NCI-H187 (cell line): ENCODE measurements at regions not wholly inside any gene's neighbourhood (a gene's known extent, or its start where the extent isn't known, plus 50 kb on each side); places are given as distances from the start of the nearest gene placed in this dataset.
"Not testable (repeated sequence)": the region's sequence is repeated elsewhere in the genome, so short reads cannot be mapped to it uniquely, and the experiment has no call there.

Experiments used
- DNase-seq, 2 experiments: peaks; one replicate each; lab custom pipeline; 2025; lab: John Stamatoyannopoulos, UW

DNA sequence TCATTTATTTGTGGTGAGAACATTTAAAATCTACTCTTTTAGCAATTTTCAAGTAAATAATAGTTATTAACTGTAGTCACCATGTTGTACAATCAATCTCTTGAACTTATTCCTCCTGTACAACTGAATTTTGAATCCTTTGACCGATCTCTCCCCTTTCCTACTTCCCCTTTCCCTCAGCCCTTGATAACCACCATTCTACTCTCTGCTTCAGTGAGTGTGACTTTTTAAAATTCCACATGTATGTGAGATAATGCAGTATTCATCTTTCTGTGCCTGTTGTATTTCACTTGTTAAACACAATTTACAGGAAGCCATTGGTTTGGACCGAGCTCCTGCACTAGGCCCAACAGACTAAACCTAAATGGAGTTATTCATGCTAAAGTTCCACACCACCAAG lies 458.9 kb upstream of the PDE3A start:
- no peak for DNase-seq

DNA sequence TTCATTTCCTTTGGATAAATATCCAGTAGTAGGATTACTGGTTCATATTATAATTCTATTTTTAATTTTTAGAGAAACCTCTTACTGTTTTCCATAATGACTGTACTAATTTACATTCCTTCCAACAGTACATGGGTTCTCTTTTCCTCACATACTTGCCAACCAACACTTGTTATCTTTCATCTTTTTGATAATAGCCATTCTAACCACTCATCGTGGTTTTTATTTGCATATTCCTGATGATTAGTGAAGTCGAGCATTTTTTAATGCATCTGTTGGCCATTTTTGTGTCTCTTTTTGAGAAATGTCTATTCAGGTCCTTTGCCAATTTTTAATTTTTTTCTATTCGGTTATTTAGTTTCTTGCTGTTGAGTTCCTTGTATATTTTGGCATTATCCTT lies 457.7 kb upstream of the PDE3A start:
- no peak for DNase-seq

GRCh38 chr12:19912991-19913390 lies 455.3 kb upstream of the PDE3A start:
- DNase-seq, result no peak

DNA sequence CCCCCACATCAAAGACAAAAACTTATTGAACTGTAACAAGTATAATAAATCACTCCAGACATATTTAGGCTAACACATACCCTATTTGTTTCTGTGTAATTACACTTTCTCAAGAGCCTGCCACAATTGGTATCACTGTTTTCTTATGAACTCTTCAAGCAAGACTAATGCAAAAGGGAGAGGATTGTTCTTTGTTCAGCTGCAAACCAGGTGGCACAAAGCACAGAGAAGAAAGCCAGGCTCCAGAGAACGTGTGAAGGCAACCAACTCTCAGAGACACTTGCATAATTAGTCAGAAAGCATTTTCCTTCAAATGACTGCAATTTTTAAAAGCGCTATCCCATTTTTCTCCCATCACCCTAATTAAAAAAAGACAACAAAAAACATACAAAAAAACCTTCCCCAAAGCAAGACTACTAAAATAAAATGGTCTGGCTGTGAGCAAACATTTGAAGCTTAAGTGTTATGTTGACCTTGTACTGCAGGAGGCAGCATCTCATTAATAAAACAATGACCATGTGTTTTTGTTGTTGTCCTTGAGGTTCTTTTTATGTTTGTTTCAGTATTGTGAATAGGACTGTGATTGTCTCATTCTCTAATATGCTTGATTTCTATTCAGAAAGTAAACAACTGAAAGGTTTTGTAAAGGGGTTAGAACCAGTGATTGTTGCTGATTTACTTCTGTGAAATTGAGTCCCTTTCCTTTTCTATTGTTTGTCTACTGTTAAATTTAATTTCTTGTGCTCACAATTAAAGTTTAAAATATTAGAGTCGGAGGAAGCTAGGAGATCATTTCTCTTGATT lies 452.7 kb upstream of the PDE3A start:
- DNase-seq, result peak; percentile 32 to 64

DNA sequence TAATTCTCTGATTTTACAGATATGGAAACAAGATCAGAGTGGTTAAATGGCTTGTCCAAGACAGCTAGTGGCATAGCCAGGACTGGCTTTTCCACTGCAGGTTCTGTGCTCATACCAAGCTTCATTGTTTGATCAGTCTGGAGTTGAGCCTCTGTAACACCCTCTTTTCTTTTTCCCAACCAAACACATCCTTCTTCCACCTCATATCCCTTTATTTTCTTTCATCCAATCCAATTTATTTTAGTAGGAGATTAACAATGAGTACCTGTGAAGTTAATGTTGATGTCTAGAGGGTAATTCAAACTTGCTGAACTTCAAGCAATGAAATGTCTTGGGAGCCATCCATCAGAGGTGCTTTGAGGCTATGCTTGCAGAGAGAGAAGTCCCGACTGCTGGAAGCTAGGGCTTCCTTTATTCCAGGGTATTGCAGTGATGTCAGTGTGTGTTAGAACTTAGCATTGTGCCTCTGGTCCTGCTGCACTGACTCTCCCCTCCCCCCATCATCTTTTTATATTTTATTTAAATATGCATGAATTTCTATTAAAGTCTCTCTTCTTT lies 452.1 kb upstream of the PDE3A start:
- no peak for DNase-seq

DNA sequence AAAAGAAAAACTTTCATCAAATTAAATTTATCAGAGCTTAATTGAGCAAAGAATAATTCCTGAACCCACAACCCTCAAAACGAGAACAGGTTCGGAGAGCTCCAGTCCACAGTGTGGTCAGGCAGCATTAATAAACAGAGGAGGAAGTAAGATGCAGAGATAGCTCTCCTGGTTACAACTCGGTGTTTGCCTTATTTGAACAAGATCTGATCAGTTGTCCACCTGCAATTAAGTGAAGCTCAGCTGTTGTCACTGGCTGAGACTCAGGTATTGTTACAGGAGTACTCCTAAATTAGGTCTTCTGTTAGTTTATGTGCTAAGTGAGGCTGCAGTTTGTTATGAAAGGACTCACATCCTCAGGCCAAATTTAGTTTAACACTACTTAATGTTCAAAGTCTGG lies 451.4 kb upstream of the PDE3A start:
- DNase-seq, result no peak

- DNase-seq, result not testable (repeated sequence)
These were observed 446.6 kb upstream of the PDE3A start for GRCh38 chr12:19921716-19922115.

DNA sequence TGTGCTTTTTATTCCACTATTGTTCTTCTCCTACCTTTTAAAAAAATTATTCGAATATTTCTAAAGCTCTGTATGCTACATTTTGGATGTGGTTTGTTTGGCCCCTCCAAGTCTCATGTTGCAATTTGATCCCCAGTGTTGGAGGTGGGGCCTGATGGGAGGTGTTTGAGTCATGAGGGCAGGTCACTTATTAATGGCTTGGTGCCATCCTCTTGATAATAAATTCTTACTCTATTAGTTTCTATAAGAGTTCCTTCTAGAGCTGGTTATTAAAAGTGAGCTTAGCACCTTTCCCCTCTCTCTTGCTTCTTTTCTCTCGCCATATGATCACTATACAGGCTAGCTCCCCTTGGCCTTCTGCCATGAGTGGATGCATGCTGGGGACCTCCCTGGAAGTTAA lies 445.6 kb upstream of the PDE3A start:
- no peak for DNase-seq

DNA sequence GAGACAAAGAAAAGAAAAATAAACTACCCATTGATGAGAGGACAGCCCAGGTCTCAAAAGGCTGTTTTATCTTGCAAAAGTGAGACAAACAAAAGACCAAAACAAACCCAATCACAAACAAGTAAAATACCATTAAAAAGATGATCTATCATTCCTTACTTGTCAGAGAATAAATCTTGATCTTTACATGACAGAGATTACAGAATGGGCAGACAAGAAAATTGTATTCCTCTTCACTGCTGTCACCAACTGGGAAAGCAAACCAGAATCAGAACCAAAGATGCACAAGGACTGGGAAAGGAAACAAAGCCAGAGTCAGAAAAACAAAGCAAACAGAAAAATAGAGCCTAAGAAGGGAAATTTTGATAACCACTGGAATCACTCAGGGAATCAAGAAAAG lies 444.0 kb upstream of the PDE3A start:
- no peak for DNase-seq

GRCh38 chr12:19925841-19926240 lies 442.5 kb upstream of the PDE3A start:
- no peak for DNase-seq

DNA sequence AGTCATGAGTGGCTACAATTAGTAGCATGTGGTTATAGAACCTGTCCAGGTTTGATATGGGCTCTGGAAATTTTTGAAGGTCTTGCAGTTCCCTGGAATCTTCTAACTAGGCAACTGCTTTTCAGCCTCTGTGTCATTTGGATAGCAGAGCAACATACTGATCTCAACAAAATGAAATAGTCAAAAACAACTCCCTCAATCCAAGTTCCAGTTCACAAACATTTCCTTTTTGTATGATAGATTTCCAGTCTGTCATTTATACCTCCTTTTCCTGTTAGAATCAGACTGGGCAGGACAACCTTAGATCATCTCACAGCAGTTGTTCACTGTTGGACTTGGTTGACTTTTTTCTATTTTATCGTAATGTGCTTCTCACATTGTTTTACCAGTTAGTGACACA lies 442.1 kb upstream of the PDE3A start:
- no peak for DNase-seq

DNA sequence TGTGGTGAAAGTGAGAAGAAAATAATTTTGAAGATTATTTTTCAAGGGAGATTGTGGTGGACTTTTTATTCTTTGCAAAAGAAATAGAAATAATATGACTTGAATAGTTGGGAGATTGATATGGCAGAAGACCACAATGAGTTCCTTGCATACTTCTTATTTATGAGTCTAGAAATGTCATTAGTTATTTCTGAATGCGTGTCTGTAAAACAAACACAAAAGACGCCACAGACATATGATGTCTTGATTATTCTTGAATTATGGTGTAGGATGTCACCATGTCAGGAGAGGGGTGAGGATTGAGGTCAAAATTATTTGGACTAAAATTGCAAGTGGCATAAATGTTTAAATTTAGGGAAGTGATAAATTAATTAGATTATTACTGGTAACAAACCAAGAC lies 440.7 kb upstream of the PDE3A start:
- DNase-seq, result no peak

GRCh38 chr12:19932413-19932812 lies 435.9 kb upstream of the PDE3A start:
- DNase-seq, result no peak

GRCh38 chr12:19933924-19934323 lies 434.4 kb upstream of the PDE3A start:
- no peak for DNase-seq

DNA sequence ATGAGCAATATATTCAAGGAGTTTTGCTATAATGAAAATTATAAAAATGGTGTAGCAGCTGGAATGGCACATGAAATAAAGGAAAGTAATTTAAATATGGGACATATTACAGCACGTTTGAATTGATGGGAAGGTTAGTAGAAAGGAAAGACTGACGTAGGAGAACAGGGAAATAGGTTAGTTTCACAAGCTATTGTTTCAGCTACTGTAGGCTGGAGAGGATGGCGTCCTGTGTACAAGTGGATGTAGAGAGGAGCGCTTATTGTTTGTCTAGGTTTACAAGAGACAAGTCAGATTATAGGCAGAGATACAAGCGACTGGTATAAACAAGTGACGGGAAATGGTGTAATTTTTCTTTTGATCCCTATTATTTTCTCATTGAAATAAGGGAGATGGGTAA lies 431.2 kb upstream of the PDE3A start:
- DNase-seq, result no peak

GRCh38 chr12:19938031-19938430 lies 430.3 kb upstream of the PDE3A start:
- DNase-seq, result no peak

- DNase-seq, result no peak
These were observed 429.8 kb upstream of the PDE3A start for GRCh38 chr12:19938491-19938890.

GRCh38 chr12:19940267-19940666 lies 428.1 kb upstream of the PDE3A start:
- DNase-seq, result no peak

DNA sequence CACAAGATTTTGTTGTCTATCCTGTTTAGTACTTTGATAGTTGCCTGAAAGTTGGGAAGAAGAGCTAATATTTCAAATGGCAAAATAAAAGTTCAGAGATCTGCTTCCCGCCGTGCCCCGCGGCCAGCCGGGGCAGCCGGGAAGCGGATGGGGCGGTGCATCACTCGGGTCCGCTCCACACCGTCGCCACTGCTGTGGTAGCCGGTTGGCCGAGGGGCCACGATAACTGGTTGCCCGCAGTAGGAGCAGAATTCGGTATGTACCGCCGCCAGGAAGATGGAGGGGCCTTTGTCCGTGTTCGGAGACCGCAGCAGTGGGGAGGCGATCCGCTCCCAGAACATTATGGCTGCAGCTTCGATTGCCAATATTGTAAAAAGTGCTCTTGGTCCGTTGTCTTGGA lies 427.2 kb upstream of the PDE3A start:
- DNase-seq, result no peak

- DNase-seq, result no peak
These were observed 422.5 kb upstream of the PDE3A start for GRCh38 chr12:19945559-19946435.

- DNase-seq, result no peak
These were observed 421.8 kb upstream of the PDE3A start for GRCh38 chr12:19946550-19946949.

DNA sequence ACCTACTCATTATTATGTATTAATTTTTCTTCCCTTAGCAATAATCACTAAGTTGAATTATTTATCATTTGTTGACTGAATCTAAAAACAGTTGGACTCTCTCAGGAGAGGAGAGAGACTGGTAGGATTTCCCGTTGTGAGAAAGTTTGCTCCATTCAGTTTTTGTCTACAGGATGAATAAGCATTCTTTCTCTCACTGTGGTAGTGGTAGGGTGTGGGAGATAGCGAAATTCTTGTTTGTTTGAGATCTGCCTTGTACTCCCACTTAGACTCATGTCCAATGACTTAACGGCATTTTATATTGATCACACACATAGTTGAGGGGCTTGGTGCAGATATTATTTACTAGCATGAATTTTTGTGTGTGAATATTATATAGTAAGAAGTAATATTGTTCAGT lies 421.0 kb upstream of the PDE3A start:
- no peak for DNase-seq

DNA sequence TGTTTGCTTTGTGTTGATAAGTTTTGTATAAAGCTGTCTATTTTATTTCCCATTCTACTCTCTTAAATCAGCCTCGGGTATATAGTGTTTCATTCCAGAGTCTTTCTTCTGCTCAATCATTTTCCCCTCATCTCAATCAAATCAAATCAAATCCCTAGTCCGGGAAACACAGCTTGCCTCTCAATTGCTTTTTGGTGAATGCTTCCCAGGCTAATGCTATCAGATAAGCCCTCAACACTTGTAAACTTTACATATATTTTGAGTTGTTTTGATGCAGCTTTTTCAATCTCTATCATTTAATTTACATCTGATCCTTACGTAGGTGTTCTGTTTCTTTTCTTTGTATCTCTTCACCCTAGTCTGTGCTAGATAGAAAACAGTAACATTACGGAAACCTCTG lies 416.7 kb upstream of the PDE3A start:
- DNase-seq, result no peak
